Mesendoderm (in vitro differentiated cells): ENCODE measurements at regions not wholly inside any gene's neighbourhood (a gene's known extent, or its start where the extent isn't known, plus 50 kb on each side); places are given as distances from the start of the nearest gene placed in this dataset.

ENCODE experiments used
- DNase-seq: peaks from one replicate; pipeline ENCODE4 v3.0.0; 2013
- H2AK5ac ChIP-seq: 2 replicates; pipeline ENCODE4 v1.6.1; 2013; ENCODE audit warnings: low read length, inconsistent platforms
- H2BK120ac ChIP-seq: 2 replicates; pipeline ENCODE4 v1.6.1; 2013; ENCODE audit warnings: low read depth, mild to moderate bottlenecking, low read length, moderate library complexity, mixed read lengths
- H2BK15ac ChIP-seq: replicated peaks from 2 replicates; pipeline ENCODE4 v1.6.1; 2013; ENCODE audit warnings: low read depth, mild to moderate bottlenecking, moderate library complexity
- H2BK5ac ChIP-seq: 2 replicates; pipeline ENCODE4 v1.6.1; 2013; ENCODE audit warnings: low read length, inconsistent platforms
- H3K18ac ChIP-seq: 2 replicates; pipeline ENCODE4 v1.6.1; 2013; ENCODE audit warnings: mild to moderate bottlenecking, low read length, mixed read lengths
- H3K23ac ChIP-seq: one replicate; pipeline ENCODE4 v1.6.1; 2013; ENCODE audit warnings: low read length
- H3K27ac ChIP-seq: 2 replicates; pipeline ENCODE4 v1.5.1; 2013; ENCODE audit warnings: low read depth, mild to moderate bottlenecking, inconsistent platforms, low read length, moderate library complexity
- H3K27me3 ChIP-seq: 2 replicates; pipeline ENCODE4 v1.6.1; 2013; ENCODE audit warnings: low read length, control low read depth, mild to moderate bottlenecking, inconsistent platforms; ENCODE audit not compliant: insufficient read depth, poor library complexity
- H3K36me3 ChIP-seq: 2 replicates; pipeline ENCODE4 v1.6.1; 2013; ENCODE audit warnings: low read length, inconsistent platforms; ENCODE audit not compliant: control insufficient read depth, insufficient read depth
- H3K4ac ChIP-seq: one replicate; pipeline ENCODE4 v1.6.1; 2013; ENCODE audit warnings: low read depth, mild to moderate bottlenecking, low read length, moderate library complexity
- H3K4me1 ChIP-seq: 2 replicates; pipeline ENCODE4 v1.6.1; 2013; ENCODE audit warnings: low read depth, low read length, inconsistent platforms; ENCODE audit not compliant: control insufficient read depth
- H3K4me2 ChIP-seq: 2 replicates; pipeline ENCODE4 v1.6.1; 2013; ENCODE audit warnings: low read length
- H3K4me3 ChIP-seq: 2 replicates; pipeline ENCODE4 v1.5.1; 2013; ENCODE audit warnings: mild to moderate bottlenecking, low read length
- H3K56ac ChIP-seq: one replicate; pipeline ENCODE4 v1.6.1; 2013; ENCODE audit warnings: low read length
- H3K79me1 ChIP-seq: 2 replicates; pipeline ENCODE4 v1.6.1; 2013; ENCODE audit warnings: low read length, inconsistent platforms
- H3K79me2 ChIP-seq: 2 replicates; pipeline ENCODE4 v1.6.1; 2013; ENCODE audit warnings: mild to moderate bottlenecking, low read length; ENCODE audit not compliant: control insufficient read depth, insufficient read depth
- H3K9ac ChIP-seq: 2 replicates; pipeline ENCODE4 v1.6.1; 2013; ENCODE audit warnings: low read length, inconsistent platforms
- H4K5ac ChIP-seq: one replicate; pipeline ENCODE4 v1.6.1; 2013; ENCODE audit warnings: low read length
- H4K8ac ChIP-seq: one replicate; pipeline ENCODE4 v1.6.1; 2013; ENCODE audit warnings: low read depth, mild to moderate bottlenecking, control low read depth, low read length, moderate library complexity
- WGBS: extraction: QIAGEN DNeasy Blood & Tissue Kit; methylation state at CpG from one replicate; pipeline ENCODE4 v1.1.7; 2013; ENCODE audit warnings: low lambda C conversion rate, missing lambda C conversion rate; ENCODE audit not compliant: insufficient coverage; ENCODE audit errors: extremely low coverage; 5-methylcytosine and 5-hydroxymethylcytosine counted together

GRCh38 chr6:133591275-133591674 lies 297.6 kb upstream of the TCF21 start:
- no CpG with 5 or more reads among the region's 1 CpG for WGBS
- Histone ChIP-seq H2BK15ac (no peak overlapping the region), H3K36me3 (no peaks in the 10 kb centered on the region), H3K4me2 (no peak overlapping the region), H2BK120ac (no peak overlapping the region), H3K27me3 (no peaks in the 10 kb centered on the region), H3K23ac (no peak overlapping the region), H3K27ac (no peak overlapping the region), H3K9ac (no peak overlapping the region), H4K5ac (no peak overlapping the region), H3K4ac (no peak overlapping the region), H3K4me3 (no peak overlapping the region), H4K8ac (no peak overlapping the region), H2AK5ac (no peak overlapping the region), H3K79me1 (no peaks in the 10 kb centered on the region), H3K18ac (no peak overlapping the region), H3K4me1 (no peaks in the 10 kb centered on the region), H2BK5ac (no peak overlapping the region), H3K79me2 (no peaks in the 10 kb centered on the region), H3K56ac (no peak overlapping the region)
- no peak for DNase-seq

- DNase-seq: no peak
- no peaks in the 10 kb centered on the region for H3K79me2 ChIP-seq
- no CpG with 5 or more reads among the region's 8 CpGs for WGBS
- H2BK5ac ChIP-seq: no peak overlapping the region
- H3K4me1 ChIP-seq: no peaks in the 10 kb centered on the region
- no peak overlapping the region for H2BK15ac ChIP-seq
- no peak overlapping the region for H3K18ac ChIP-seq
- H3K4me3 ChIP-seq: no peak overlapping the region
- no peak overlapping the region for H4K5ac ChIP-seq
- no peak overlapping the region for H4K8ac ChIP-seq
- no peak overlapping the region for H2AK5ac ChIP-seq
- H3K27ac ChIP-seq: no peak overlapping the region
- no peaks in the 10 kb centered on the region for H3K79me1 ChIP-seq
- H3K56ac ChIP-seq: no peak overlapping the region
- no peaks in the 10 kb centered on the region for H3K27me3 ChIP-seq
- no peak overlapping the region for H3K4me2 ChIP-seq
- no peak overlapping the region for H3K9ac ChIP-seq
- H3K36me3 ChIP-seq: no peaks in the 10 kb centered on the region
- H3K4ac ChIP-seq: no peak overlapping the region
- no peak overlapping the region for H3K23ac ChIP-seq
- H2BK120ac ChIP-seq: no peak overlapping the region
These were observed 294.2 kb upstream of the TCF21 start for GRCh38 chr6:133594652-133595110.

- H3K4me1 ChIP-seq: no peaks in the 10 kb centered on the region
- no peak overlapping the region for H3K4ac ChIP-seq
- H3K23ac ChIP-seq: no peak overlapping the region
- H4K5ac ChIP-seq: no peak overlapping the region
- no peaks in the 10 kb centered on the region for H3K79me1 ChIP-seq
- DNase-seq: no peak
- H4K8ac ChIP-seq: no peak overlapping the region
- no peaks in the 10 kb centered on the region for H3K27me3 ChIP-seq
- no peak overlapping the region for H2BK15ac ChIP-seq
- no peak overlapping the region for H3K27ac ChIP-seq
- no peak overlapping the region for H3K9ac ChIP-seq
- H3K36me3 ChIP-seq: no peaks in the 10 kb centered on the region
- H2AK5ac ChIP-seq: no peak overlapping the region
- H3K79me2 ChIP-seq: no peaks in the 10 kb centered on the region
- H2BK5ac ChIP-seq: no peak overlapping the region
- no CpG with 5 or more reads among the region's 7 CpGs for WGBS
- no peak overlapping the region for H3K18ac ChIP-seq
- H3K56ac ChIP-seq: no peak overlapping the region
- H3K4me3 ChIP-seq: no peak overlapping the region
- no peak overlapping the region for H3K4me2 ChIP-seq
- no peak overlapping the region for H2BK120ac ChIP-seq
These were observed 293.7 kb upstream of the TCF21 start for GRCh38 chr6:133595111-133595761.

- no peak overlapping the region for H2BK5ac ChIP-seq
- no peak overlapping the region for H3K56ac ChIP-seq
- no peak for DNase-seq
- no peak overlapping the region for H4K8ac ChIP-seq
- no peak overlapping the region for H2BK15ac ChIP-seq
- H3K9ac ChIP-seq: no peak overlapping the region
- H3K79me2 ChIP-seq: no peaks in the 10 kb centered on the region
- H2AK5ac ChIP-seq: no peak overlapping the region
- H3K4ac ChIP-seq: no peak overlapping the region
- WGBS: no CpG with 5 or more reads among the region's 3 CpGs
- H4K5ac ChIP-seq: no peak overlapping the region
- no peak overlapping the region for H3K18ac ChIP-seq
- H3K27ac ChIP-seq: no peak overlapping the region
- no peaks in the 10 kb centered on the region for H3K27me3 ChIP-seq
- H3K23ac ChIP-seq: no peak overlapping the region
- no peaks in the 10 kb centered on the region for H3K79me1 ChIP-seq
- H3K4me2 ChIP-seq: no peak overlapping the region
- no peak overlapping the region for H3K4me3 ChIP-seq
- H3K36me3 ChIP-seq: no peaks in the 10 kb centered on the region
- no peaks in the 10 kb centered on the region for H3K4me1 ChIP-seq
- no peak overlapping the region for H2BK120ac ChIP-seq
These were observed 282.1 kb upstream of the TCF21 start for GRCh38 chr6:133606852-133607251.

GRCh38 chr6:133608620-133609019 lies 280.3 kb upstream of the TCF21 start:
- Histone ChIP-seq H3K79me2 (no peaks in the 10 kb centered on the region), H3K4me3 (no peak overlapping the region), H3K79me1 (no peaks in the 10 kb centered on the region), H4K5ac (no peak overlapping the region), H3K23ac (no peak overlapping the region), H3K27me3 (no peaks in the 10 kb centered on the region), H2BK15ac (no peak overlapping the region), H2AK5ac (no peak overlapping the region), H3K27ac (no peak overlapping the region), H3K4me1 (no peaks in the 10 kb centered on the region), H3K36me3 (no peaks in the 10 kb centered on the region), H3K18ac (no peak overlapping the region), H3K4me2 (no peak overlapping the region), H4K8ac (no peak overlapping the region), H3K56ac (no peak overlapping the region), H3K4ac (no peak overlapping the region), H3K9ac (no peak overlapping the region), H2BK5ac (no peak overlapping the region), H2BK120ac (no peak overlapping the region)
- WGBS: no CpG with 5 or more reads among the region's 9 CpGs
- no peak for DNase-seq
